Heart right ventricle (tissue), 16 donors: ENCODE measurements at regions not wholly inside any gene's neighbourhood (a gene's known extent, or its start where the extent isn't known, plus 50 kb on each side); places are given as distances from the start of the nearest gene placed in this dataset.

Source experiments
- ATAC-seq, 8 donors: fragments of 200-7000 bp; cut with Tn5 transposase; one replicate each; pipeline ENCODE4 v1.9.1; 2020; ENCODE audit warnings: mild to moderate bottlenecking in 8 of 8, moderate library complexity in 8 of 8, moderate number of reproducible peaks in 1 of 8
- DNase-seq, 2 donors: peaks; one replicate each; pipeline ENCODE4 v3.0.0-alpha.2; 2020
- H3K27ac ChIP-seq, 10 donors: fragments of 200-600 bp; sonication (generic) in 2 of 10; one replicate each; pipeline versions ENCODE4 v1.5.0 to v1.8.0; 2020 to 2022; ENCODE audit warnings: mild to moderate bottlenecking in 3 of 10
- H3K27me3 ChIP-seq, 7 donors: fragments of 200-600 bp; one replicate each; pipeline ENCODE4 v1.8.0; 2021 to 2022; ENCODE audit warnings: mild to moderate bottlenecking in 2 of 7
- H3K36me3 ChIP-seq, 9 donors: fragments of 200-600 bp; sonication (generic) in 1 of 9; one replicate each; pipeline versions ENCODE4 v1.5.0 to v1.8.0; 2020 to 2022; ENCODE audit warnings: mild to moderate bottlenecking in 2 of 9
- H3K4me1 ChIP-seq, 9 donors: fragments of 200-600 bp; sonication (generic) in 1 of 9; one replicate each; pipeline versions ENCODE4 v1.5.0 to v1.8.0; 2020 to 2022; ENCODE audit warnings: mild to moderate bottlenecking in 4 of 9
- H3K4me3 ChIP-seq, 10 donors: fragments of 200-600 bp; sonication (generic) in 2 of 10; one replicate each; pipeline versions ENCODE4 v1.5.0 to v1.8.0; 2020 to 2022; ENCODE audit warnings: mild to moderate bottlenecking in 7 of 10, moderate library complexity in 2 of 10
- H3K9me3 ChIP-seq, 11 donors: fragments of 200-600 bp in 10 of 11; sonication (generic) in 2 of 11; one replicate each; pipeline versions ENCODE4 v1.5.0 to v1.8.0; 2013 to 2022; ENCODE audit warnings: mild to moderate bottlenecking in 2 of 11, control low read depth in 1 of 11, moderate library complexity in 1 of 11
- CTCF ChIP-seq, 9 donors: fragments of 200-600 bp; sonication (generic) in 2 of 9; IDR thresholded peaks; one replicate each; pipeline versions ENCODE4 v1.5.0 to v1.8.0; 2021 to 2022; ENCODE audit warnings: antibody characterized with exemption in 9 of 9, mild to moderate bottlenecking in 5 of 9, moderate library complexity in 1 of 9
- WGBS, 2 donors: extraction: QIAGEN DNeasy Blood & Tissue Kit; methylation state at CpG; one replicate each; pipeline ENCODE4 v1.1.7; 2013; ENCODE audit warnings: inconsistent platforms in 1 of 2; 5-methylcytosine and 5-hydroxymethylcytosine counted together
- intact Hi-C, 10 donors: fragments of 100-400 bp; cut with DNase I; formaldehyde crosslinking; loops; one replicate each; pipeline versions ENCODE4 v1.11.1 to v1.14.2; 2022
- donor health status: Arrhythmogenic right ventricular cardiomyopathy.
- donor health status: ischemic (EF 13 %, LVEDD 7.1; RV severe dilation, severe dysfunction).
- donor health status: healthy with polysubstance abuse.
- donor health status: DM: no; HTN: yes; CAD: no.
- donor health status: DM: no; HTN: no; CAD: no.
- donor health status: ischemic (EF 25% LVEDD 6.9; RV normal size, moderate dysfunction).
- donor health status: ischemic (EF 25% LVEDD 5.7; RV mildly dilated, moderate dysfunction).
- donor health status: healthy.
- donor health status: DM: yes; HTN: yes; CAD: no.
- donor health status: Ischemic cardiomyopathy.
- donor health status: ischemic (EF 35%, LVEDD 5.7; RV mildly dilated, moderate dysfunction).
- donor health status: nonischemic (EF 11% LVEDD 7.7; RV severe dilation, severe dysfunction).
- donor health status: DM: yes; HTN: yes; CAD: no.
- donor health status: PGD.
- donor health status: ischemic (EF 29% LVEDD 5.4; RV normal size, mild dysfunction).
- donor health status: nonischemic (EF 23%, LVEDD 6.1; RV moderate dilation, normal function).

- DNase-seq (no peak), ATAC-seq (no peak)
- Histone ChIP-seq H3K4me3 (no peak overlapping the region), H3K27ac (peak overlapping the region; percentile 52 to 87 (median 80)), H3K27me3 (no peaks in the 10 kb centered on the region), H3K4me1 (peaks cover 0 to 55% (median 33%) of the 10 kb centered on the region in 9 donors), H3K9me3 (no peaks in the 10 kb centered on the region), H3K36me3 (no peaks in the 10 kb centered on the region)
- WGBS, 2 donors: 48 to 51% methylated on average over 2 of the region's 2 CpGs
- intact Hi-C loops: loop anchor here in 2 of 10 donors (5.0 kb wide), 1 partner anchor 81 kb away; the partner anchor contains the start of gene CD164 (in 2 of the 2)
- no peak for TF ChIP-seq CTCF (IDR thresholded peaks at IDR 0.05)
Measured at GRCh38 chr6:109301418-109301817, 80.8 kb downstream of the CD164 start.

GRCh38 chr6:109300874-109301273 is 81.4 kb downstream of the CD164 start:
- peak in 4 of 8 donors; percentile 39 to 60 (median 48) for ATAC-seq
- WGBS, 2 donors: 72 to 83% methylated on average over 1 of the region's 1 CpG
- peaks cover 0 to 55% (median 33%) of the 10 kb centered on the region in 9 donors for H3K4me1 ChIP-seq

GRCh38 chr6:109299776-109300564 is 82.3 kb downstream of the CD164 start:
- Histone ChIP-seq H3K36me3 (no peaks in the 10 kb centered on the region), H3K4me1 (peaks cover 0 to 53% (median 33%) of the 10 kb centered on the region in 9 donors), H3K27ac (peak overlapping the region; percentile 64 to 87 (median 80)), H3K9me3 (no peaks in the 10 kb centered on the region), H3K4me3 (no peak overlapping the region), H3K27me3 (no peaks in the 10 kb centered on the region)
- intact Hi-C loops: loop anchor here in 3 of 10 donors (5.0 to 10.0 kb wide), 2 partner anchors 82 to 115 kb away; partner anchors contain the start of gene CD164 (in 3 of the 3)
- 33 to 59% methylated on average over 7 of the region's 7 CpGs for WGBS, 2 donors
- ATAC-seq (peak; percentile 88 to 98 (median 95)), DNase-seq (peak in 1 of 2 donors; percentile 62)
- no peak for TF ChIP-seq CTCF (IDR thresholded peaks at IDR 0.05)

More at GRCh38 chr6:109300874-109301273, 81.4 kb downstream of the CD164 start:
- H3K4me3 ChIP-seq: no peak overlapping the region
- H3K9me3 ChIP-seq: no peaks in the 10 kb centered on the region
- intact Hi-C loops: loop anchor here in 2 of 10 donors (5.0 kb wide), 1 partner anchor 81 kb away; the partner anchor contains the start of gene CD164 (in 2 of the 2)
- H3K27ac ChIP-seq: peak overlapping the region; percentile 52 to 87 (median 80)
- no peak for DNase-seq
- H3K27me3 ChIP-seq: no peaks in the 10 kb centered on the region
- H3K36me3 ChIP-seq: no peaks in the 10 kb centered on the region
- no peak for TF ChIP-seq CTCF (IDR thresholded peaks at IDR 0.05)

GRCh38 chr6:109299265-109299607 is 83.0 kb downstream of the CD164 start:
- H3K36me3 ChIP-seq: no peaks in the 10 kb centered on the region
- DNase-seq: no peak
- intact Hi-C loops: loop anchor here in 2 of 10 donors (5.0 to 10.0 kb wide), 2 partner anchors 83 to 114 kb away; partner anchors contain the start of gene CD164 (in 1 of the 2)
- no peak overlapping the region for H3K4me3 ChIP-seq
- no peak for TF ChIP-seq CTCF (IDR thresholded peaks at IDR 0.05)
- H3K27me3 ChIP-seq: no peaks in the 10 kb centered on the region
- H3K4me1 ChIP-seq: peaks cover 0 to 48% (median 26%) of the 10 kb centered on the region in 9 donors
- H3K9me3 ChIP-seq: no peaks in the 10 kb centered on the region
- WGBS, 2 donors: 57 to 58% methylated on average over 1 of the region's 1 CpG
- peak overlapping the region in 8 of 10 donors; percentile 72 to 87 (median 80) for H3K27ac ChIP-seq
- ATAC-seq: no peak
